AG04449 (cell line): ENCODE measurements at regions not wholly inside any gene's neighbourhood (a gene's known extent, or its start where the extent isn't known, plus 50 kb on each side); places are given as distances from the start of the nearest gene placed in this dataset.

Experiments
- CTCF ChIA-PET: fragments of 350-600 bp; formaldehyde crosslinking; extraction: SDS; loops from one replicate; lab custom pipeline; 2021; ENCODE audit warnings: antibody characterized with exemption; lab: Yijun Ruan, JAX
- POLR2A ChIA-PET: fragments of 400-600, 350-600 bp; formaldehyde crosslinking; extraction: SDS; loops from one replicate; lab custom pipeline; 2020; ENCODE audit warnings: antibody characterized with exemption, inconsistent platforms; lab: Yijun Ruan, JAX
- DNase-seq: peaks from one replicate; pipeline ENCODE4 v3.0.0-alpha.2; 2010; ENCODE audit warnings: low read depth, low spot score
- H3K4me3 ChIP-seq: 2 replicates; pipeline ENCODE4 v1.5.1; 2011; ENCODE audit warnings: low read depth, mild to moderate bottlenecking, control low read depth, low read length
- CTCF ChIP-seq: IDR thresholded peaks from one replicate; pipeline ENCODE4 v1.5.1; 2011; ENCODE audit warnings: mild to moderate bottlenecking, moderate library complexity, low read length, control low read depth, inconsistent platforms; ENCODE audit not compliant: insufficient read depth; ENCODE audit errors: missing control alignments

- DNase-seq, result no peak
- TF ChIP-seq CTCF, result no peak
- ChIA-PET POLR2A (no interaction called here), CTCF (interaction anchor here (1.0 kb wide), 1 partner anchor 155 kb away, joined by 3 read pairs; no protein-coding TSS in a partner anchor)
- no peak overlapping the region for H3K4me3 ChIP-seq
Measured at GRCh38 chr15:77786956-77787355, 154.2 kb upstream of the LINGO1 start.

- ChIA-PET CTCF (interaction anchor here (1.3 kb wide), 1 partner anchor 153 kb away, joined by 4 read pairs; no protein-coding TSS in a partner anchor), POLR2A (no interaction called here)
- no peak for DNase-seq
- no peak overlapping the region for H3K4me3 ChIP-seq
- TF ChIP-seq CTCF, result no peak
Measured at GRCh38 chr15:77786181-77786890, 153.6 kb upstream of the LINGO1 start.

- TF ChIP-seq CTCF, result peak; percentile 28
- ChIA-PET POLR2A (no interaction called here), CTCF (interaction anchor here (0.6 to 1.8 kb wide), 5 partner anchors 10 to 151 kb away, joined by 3 to 5 read pairs (median 4); no protein-coding TSS in a partner anchor)
- DNase-seq, result no peak
- no peak overlapping the region for H3K4me3 ChIP-seq
Measured at GRCh38 chr15:77784361-77785292, 151.9 kb upstream of the LINGO1 start.

- POLR2A ChIA-PET, result no interaction called here
- TF ChIP-seq CTCF, result no peak
- DNase-seq, result no peak
- no peak overlapping the region for H3K4me3 ChIP-seq
- CTCF ChIA-PET, result interaction anchor here (1.5 to 1.8 kb wide), 2 partner anchors 9 to 150 kb away, joined by 4 to 5 read pairs; no protein-coding TSS in a partner anchor
Measured at GRCh38 chr15:77783636-77784035, 150.9 kb upstream of the LINGO1 start.

- H3K4me3 ChIP-seq, result no peak overlapping the region
- ChIA-PET POLR2A (no interaction called here), CTCF (interaction anchor here (1.5 kb wide), 1 partner anchor 149 kb away, joined by 4 read pairs; no protein-coding TSS in a partner anchor)
- TF ChIP-seq CTCF, result no peak
- no peak for DNase-seq
Measured at GRCh38 chr15:77782691-77783090, 150.0 kb upstream of the LINGO1 start.

- TF ChIP-seq CTCF, result no peak
- POLR2A ChIA-PET, result no interaction called here
- H3K4me3 ChIP-seq, result no peak overlapping the region
- no peak for DNase-seq
- CTCF ChIA-PET, result no interaction called here
Measured at GRCh38 chr15:77781946-77782240, 149.2 kb upstream of the LINGO1 start.
